HT-29 (cell line): ENCODE measurements at regions not wholly inside any gene's neighbourhood (a gene's known extent, or its start where the extent isn't known, plus 50 kb on each side); places are given as distances from the start of the nearest gene placed in this dataset.

ENCODE experiments used
- DNase-seq: peaks from one replicate; pipeline ENCODE4 v3.0.0-alpha.2; 2015; ENCODE audit warnings: low spot score

- DNase-seq = no peak
Observed at GRCh38 chr2:145302451-145302850, 782.5 kb upstream of the ZEB2 start.

- DNase-seq = no peak
Observed at GRCh38 chr2:145299368-145299767, 779.4 kb upstream of the ZEB2 start.

GRCh38 chr2:145292166-145292565 lies 772.2 kb upstream of the ZEB2 start:
- DNase-seq = no peak

- no peak for DNase-seq
Observed at GRCh38 chr2:145290986-145291385, 771.1 kb upstream of the ZEB2 start.

- DNase-seq = no peak
Observed at GRCh38 chr2:145289946-145290345, 770.0 kb upstream of the ZEB2 start.

GRCh38 chr2:145288650-145289496 lies 769.0 kb upstream of the ZEB2 start:
- DNase-seq = no peak

GRCh38 chr2:145287736-145288135 lies 767.8 kb upstream of the ZEB2 start:
- no peak for DNase-seq

GRCh38 chr2:145286716-145287275 lies 766.9 kb upstream of the ZEB2 start:
- DNase-seq = no peak

- DNase-seq = no peak
Observed at GRCh38 chr2:145284551-145284950, 764.6 kb upstream of the ZEB2 start.

GRCh38 chr2:145283131-145283530 lies 763.2 kb upstream of the ZEB2 start:
- no peak for DNase-seq

GRCh38 chr2:145277922-145278321 lies 758.0 kb upstream of the ZEB2 start:
- no peak for DNase-seq

GRCh38 chr2:145273840-145274239 lies 753.9 kb upstream of the ZEB2 start:
- DNase-seq = no peak

- no peak for DNase-seq
Observed at GRCh38 chr2:145268931-145269330, 749.0 kb upstream of the ZEB2 start.

- DNase-seq = no peak
Observed at GRCh38 chr2:145267451-145267850, 747.5 kb upstream of the ZEB2 start.

- DNase-seq = no peak
Observed at GRCh38 chr2:145265244-145265643, 745.3 kb upstream of the ZEB2 start.

GRCh38 chr2:145260674-145261073 lies 740.8 kb upstream of the ZEB2 start:
- no peak for DNase-seq

GRCh38 chr2:145260081-145260480 lies 740.2 kb upstream of the ZEB2 start:
- DNase-seq = no peak

- DNase-seq = no peak
Observed at GRCh38 chr2:145258903-145259579, 739.1 kb upstream of the ZEB2 start.

- no peak for DNase-seq
Observed at GRCh38 chr2:145257931-145258330, 738.0 kb upstream of the ZEB2 start.

- no peak for DNase-seq
Observed at GRCh38 chr2:145256551-145256950, 736.6 kb upstream of the ZEB2 start.

GRCh38 chr2:145254291-145254690 lies 734.4 kb upstream of the ZEB2 start:
- no peak for DNase-seq

- DNase-seq = peak; percentile 2
Observed at GRCh38 chr2:145253492-145253891, 733.6 kb upstream of the ZEB2 start.
